NCI-H2081 treated with DMSO at 0.1 percent for 48 hours (cell line): ENCODE measurements at regions not wholly inside any gene's neighbourhood (a gene's known extent, or its start where the extent isn't known, plus 50 kb on each side); places are given as distances from the start of the nearest gene placed in this dataset.

Experiments used
- DNase-seq: peaks from one replicate; lab custom pipeline; 2025; lab: John Stamatoyannopoulos, UW

DNA sequence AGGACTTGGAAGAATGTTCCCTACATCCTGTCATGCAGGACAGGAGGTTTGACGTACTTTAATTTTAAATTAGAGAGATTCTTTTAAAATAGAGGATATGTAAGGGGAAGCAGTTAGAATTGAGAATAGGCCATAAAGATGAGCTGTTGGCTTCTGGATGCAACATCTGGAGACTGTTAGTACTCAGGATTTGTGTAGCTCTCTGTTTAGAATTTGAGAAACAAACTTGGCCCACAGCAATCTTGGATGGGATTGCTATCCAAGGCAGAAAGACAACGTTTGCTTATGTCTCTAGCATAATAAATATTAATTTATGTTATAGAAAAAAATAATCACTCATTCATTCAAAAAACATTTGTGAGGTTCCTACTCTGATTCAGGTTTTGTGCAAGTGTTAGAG, 398.4 kb upstream of the NOVA1 start:
- no peak for DNase-seq

DNA sequence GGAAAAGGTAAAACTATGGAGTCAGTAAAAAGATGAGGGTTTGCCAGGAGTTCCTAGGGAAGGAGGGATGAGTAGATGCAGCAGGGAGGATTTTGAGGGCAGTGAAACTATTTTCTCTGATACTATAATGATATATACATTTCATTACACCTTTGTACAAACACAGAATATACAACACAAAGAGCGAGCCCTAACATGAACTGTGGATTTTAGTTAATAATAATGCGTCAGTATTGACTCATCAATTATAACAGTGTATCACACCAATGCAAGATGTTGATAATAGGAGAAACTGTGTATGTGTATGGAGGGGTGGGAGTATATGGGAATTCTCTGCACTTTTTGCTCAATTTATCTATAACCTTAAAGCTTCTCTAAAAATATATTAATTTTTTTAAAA, 404.3 kb upstream of the NOVA1 start:
- no peak for DNase-seq

DNA sequence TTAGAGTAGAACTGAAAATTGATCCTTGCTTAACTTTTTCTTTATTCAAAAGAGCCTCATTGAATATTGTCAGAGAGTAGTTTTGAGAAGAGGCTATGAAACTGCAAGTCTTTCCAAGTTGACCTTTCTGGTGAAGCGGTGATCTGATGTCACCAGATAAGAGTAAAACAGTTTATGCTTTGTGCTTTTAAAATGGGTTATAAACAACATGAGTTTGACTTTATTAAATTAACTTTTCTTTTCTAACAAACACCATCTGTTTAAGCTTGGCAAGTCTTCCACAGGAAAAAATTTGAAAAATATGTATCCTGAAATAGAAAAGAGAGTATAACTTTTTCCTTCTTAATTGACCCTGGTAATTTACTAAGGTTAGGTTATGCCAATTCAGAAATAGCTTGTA, 408.7 kb upstream of the NOVA1 start:
- DNase-seq = no peak

DNA sequence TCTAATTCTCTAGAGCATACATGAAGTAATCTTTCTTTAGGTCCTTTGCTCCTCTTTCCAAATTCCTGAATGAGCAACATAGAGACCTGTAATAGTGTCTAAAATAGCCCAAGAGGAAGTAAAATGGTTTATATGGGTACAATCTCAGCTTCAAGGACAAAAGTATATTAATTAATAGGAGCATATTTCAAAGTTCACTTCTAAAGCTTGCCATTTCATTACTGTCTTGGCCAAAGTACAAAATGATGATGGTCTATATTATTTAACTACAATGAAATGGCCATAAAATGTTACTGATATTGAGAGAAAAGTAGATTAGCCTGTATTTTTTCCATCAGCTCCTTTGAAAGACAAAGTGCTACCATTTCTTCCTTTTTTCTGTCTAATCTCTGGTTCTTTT, 410.4 kb upstream of the NOVA1 start:
- DNase-seq = no peak

DNA sequence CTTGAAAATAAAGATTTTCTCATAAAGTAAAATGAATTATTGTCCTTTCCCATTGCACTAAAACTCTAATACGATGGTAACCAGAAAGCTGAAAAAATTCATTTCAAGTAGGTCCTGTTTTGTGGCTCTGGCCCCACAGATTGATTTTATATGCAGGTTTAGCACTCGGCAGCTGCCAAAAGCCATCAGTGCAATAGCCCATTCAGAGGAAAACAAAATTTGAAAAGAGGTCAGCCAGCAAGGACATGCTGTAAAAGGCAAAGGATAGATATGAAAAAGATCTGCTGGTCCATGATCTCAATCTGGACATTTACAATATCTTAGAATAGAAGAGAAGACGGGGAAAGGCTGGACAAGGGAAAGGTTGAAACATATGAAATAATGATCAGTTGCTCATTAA, 414.8 kb upstream of the NOVA1 start:
- DNase-seq = no peak

DNA sequence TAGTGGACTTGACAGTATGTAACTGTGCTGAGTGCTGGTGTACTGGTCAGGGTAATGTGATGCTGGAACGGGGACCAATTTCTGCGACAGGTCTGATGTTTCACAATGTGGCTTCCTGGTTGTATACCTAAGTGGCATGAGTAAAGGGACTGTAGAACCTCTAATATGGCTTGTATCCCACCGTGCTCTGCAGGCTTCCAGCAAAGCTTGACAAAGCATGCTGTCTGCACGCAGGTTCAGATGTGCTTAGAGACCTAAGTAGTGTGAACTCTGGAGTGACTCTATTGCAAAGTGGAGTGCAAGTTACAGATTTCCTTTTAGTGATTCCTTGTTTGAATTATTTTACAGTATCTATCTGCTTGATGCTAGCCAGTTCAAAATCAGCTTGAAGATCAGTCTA, 415.8 kb upstream of the NOVA1 start:
- no peak for DNase-seq

DNA sequence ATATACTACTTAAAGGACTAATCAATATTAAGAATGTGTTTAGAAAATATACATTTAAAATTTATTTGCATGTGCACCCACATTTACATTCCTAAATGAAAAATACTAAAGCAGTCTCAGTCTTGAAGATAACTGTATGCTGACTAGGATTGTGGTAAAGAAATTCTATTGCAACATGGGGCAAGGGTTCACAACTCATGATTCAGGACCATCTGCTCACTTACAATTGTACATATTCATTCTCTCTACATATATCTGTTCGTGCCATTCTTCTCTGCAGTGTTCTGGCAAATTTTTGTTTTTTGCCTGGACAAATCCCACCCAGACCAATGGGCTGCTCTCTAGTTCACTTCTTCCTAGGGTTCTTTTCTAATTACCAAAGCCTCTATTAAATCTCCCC, 417.2 kb upstream of the NOVA1 start:
- DNase-seq = no peak

DNA sequence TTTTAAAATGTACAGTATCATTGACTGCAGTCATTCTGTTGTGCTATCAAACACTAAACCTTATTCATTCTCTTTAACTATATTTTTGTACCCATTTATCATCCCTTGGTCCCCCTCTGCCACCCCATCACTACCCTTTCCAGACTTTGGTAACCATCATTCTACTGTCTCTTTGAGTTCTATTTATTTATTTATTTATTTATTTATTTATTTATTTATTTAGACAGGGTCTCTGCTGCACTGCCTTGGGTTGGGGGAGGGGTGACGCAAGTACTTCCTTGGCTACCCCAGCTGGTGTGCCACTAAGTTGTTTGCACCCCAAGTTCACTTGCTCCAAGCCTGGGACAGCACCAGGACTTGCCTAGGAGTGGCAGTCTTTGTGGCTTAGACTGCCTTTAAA, 427.8 kb upstream of the NOVA1 start:
- DNase-seq = no peak

DNA sequence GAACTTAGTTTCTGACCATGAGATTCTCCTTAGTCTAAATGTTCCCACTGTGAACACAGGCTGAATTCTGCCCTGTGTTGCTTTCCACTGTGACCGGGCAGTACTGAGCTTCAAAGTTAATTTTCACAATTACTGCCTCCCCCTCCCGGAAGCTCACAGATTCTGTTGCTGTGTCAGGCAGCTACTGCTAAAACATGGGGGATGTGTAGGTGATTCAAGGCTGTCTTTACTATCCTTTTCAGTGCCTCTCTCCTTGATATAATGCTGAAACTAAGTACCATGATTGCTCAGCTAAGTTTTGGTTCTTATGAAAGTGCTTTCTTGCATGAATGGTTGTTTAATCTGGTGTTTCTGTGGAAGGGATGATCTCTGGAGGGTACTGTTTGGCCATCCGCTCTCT, 428.3 kb upstream of the NOVA1 start:
- no peak for DNase-seq

DNA sequence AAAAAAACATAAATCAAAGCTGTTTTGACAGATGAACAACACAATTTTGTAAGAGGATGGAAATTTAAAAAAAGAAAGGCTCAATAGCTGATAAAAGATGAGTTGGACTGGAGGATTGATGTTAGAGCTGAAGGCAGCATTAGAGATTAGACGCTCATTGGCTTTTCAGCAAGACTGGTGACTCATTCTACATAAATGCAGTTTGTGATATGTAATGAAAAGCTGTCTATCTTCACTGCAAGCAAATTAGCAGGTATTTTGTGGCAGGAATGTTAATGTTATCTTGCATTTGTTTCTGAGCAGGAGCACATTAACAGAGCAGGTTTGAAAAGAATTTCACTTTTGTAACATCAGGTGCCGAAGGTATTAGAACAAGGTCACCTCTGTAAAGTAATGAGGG, 442.7 kb upstream of the NOVA1 start:
- DNase-seq = no peak

DNA sequence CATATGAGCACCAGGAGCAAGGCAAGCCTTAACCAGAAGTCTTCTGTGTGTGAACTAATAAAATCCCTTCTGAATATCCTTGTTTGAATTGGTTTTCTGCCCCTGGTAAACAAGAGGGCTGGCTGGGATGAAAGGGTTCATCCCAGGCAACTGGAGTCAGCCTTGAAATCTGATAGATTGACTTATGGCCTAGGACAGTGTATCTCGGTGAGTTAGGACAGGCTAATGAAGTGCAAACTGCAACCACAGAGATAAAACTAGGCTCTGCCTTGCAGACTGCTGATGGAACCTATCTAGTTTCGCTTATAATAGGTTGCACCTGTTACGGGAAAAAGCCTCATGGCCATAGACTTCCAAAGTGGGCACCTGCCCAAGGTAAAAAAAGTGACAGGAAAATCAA, 451.9 kb upstream of the NOVA1 start:
- peak; percentile 34 for DNase-seq

DNA sequence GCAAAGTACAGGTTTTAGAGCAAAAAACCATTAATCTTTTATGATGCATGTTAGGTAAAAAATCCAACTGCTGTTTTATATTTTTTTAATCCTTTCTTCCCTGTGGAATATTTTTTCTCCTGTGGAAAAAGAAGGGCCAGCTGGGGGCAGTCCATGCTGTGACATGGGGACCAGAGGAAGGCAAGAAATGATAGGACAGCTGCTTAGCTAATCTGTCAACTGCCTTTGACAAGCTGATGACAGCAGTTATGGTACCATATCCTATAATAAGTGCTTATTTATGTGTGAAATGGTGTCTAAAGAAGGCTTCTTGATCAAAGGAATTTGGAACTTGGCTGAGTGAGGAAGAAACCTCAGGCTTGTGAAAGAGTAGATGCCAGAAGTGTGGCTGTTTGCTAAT, 452.4 kb upstream of the NOVA1 start:
- no peak for DNase-seq

DNA sequence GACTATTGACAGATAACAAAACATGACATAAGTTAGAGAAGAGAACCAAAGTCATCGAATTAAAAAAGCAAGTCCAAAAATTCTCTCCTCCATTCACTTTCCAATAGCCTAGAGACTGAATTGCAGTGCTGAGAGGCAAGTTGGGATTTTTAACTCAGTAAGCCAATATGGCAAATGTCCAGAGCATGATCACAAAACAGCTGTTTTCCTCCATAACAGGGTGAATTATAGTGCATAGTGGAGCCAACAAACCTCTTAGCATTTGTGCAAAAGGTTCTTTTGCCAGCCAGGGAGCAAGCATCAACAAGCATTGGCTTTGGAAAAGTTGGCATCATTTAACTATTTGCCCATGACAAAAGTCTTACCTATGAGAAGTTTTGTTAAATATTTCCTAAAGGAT, 458.8 kb upstream of the NOVA1 start:
- DNase-seq = no peak

DNA sequence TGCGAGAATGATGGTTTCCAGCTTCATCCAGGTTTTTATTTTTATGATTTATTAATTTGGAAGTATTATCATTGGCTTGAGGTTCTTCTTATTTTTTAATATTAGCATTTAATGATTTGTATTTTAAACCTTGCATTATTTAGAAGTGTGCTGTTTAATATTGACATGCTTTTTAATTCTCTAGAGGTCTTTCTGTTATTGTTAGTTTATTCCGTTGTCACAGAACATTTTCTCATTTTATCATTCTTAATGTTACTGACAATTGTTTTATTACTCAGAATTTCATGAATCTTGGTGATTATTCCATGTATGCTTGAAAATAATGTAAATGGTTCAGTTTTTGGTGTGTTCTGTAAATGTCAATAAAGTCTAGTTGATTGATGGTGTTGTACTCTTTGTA, 463.5 kb upstream of the NOVA1 start:
- no peak for DNase-seq

DNA sequence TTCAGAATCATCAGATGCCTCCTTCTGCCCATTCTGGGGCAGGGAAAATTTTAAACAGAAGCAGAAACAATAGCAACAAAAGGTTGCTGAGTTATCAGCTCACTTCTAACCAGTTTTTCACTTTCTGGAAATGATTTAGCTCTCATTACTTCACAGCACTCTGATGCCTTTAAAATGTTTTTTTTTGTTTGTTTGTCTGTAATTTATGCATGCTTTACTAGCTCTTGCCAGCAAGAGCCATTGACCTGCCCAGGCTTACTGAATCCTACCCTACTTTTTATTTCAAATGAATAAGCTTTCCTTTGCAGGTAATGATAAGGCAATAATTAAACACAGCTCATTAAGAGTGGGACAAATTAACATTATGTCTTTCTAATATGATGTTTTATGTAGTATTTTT, 466.1 kb upstream of the NOVA1 start:
- DNase-seq = no peak

DNA sequence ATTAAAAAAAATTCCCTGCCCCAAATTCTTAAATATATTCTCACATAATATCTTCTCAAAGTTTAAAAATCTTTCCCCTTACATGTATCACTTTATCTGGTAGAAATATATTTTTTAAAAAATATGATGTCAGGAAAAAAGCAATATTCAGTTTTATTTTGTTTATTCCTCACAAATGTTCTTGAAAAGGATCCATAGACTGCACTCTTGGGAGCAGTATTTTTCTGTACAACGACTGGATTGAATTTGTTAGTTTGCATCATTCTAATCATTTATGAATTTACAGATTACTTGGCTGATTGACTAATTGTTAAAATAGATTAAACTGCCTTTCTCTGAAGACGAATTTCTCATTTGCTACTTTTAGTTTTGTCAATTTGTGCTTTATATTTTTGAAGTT, 468.1 kb upstream of the NOVA1 start:
- no peak for DNase-seq

DNA sequence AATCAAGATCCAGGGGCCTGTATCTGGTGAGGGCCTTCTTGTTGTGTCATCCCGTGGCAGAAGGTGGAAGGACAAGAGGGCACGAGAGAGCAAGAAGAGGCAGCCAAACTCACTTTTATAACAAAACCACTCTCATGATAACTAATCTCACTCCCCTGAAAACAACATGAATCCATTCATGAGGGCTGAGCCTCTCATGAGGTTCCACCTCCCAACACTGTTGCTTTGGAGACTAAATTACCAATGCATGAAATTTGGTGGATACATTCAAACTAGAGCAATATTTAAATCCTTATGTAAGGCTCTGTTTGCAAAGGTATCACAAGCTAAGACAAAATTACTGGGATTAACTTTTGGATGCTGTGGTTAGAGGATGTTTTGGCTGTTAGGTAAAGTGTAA, 470.1 kb upstream of the NOVA1 start:
- no peak for DNase-seq

DNA sequence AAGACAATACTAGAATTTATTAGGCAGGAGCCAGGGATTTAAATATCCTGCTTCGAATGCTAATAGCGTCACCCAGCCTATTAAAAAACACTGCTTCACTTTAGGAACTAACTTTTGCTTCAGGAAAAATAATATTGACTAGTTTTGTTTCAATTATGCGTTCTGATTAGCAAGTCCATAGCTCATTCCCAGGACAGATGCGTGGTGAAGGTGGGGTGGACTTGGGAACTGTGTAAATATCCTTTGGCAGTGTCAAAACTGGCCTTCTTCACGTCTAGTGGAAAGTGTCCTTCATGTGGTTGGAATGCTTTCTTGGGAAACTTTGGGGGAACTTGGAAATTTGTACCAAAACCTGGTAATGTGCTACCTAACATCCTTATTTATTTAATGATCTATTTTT, 474.8 kb upstream of the NOVA1 start:
- no peak for DNase-seq

DNA sequence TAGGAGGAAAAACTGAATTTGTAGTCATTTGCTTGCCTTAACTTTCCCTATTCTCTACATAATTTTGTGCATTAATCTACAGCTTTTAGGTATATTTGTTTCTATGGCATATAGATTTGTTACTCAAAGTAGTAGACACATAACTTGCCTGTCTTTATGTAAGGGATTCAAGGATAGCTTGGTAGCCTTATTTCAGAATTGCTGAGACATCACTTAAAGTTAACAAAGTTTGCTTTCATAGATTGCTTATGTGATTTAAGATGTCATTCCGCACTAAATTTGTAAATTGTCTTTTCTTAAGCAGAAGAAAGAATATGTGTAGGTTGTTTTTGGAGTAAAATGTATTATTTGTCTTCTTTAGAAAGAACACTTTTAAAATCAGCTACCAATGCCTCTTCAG, 477.7 kb upstream of the NOVA1 start:
- DNase-seq = no peak

DNA sequence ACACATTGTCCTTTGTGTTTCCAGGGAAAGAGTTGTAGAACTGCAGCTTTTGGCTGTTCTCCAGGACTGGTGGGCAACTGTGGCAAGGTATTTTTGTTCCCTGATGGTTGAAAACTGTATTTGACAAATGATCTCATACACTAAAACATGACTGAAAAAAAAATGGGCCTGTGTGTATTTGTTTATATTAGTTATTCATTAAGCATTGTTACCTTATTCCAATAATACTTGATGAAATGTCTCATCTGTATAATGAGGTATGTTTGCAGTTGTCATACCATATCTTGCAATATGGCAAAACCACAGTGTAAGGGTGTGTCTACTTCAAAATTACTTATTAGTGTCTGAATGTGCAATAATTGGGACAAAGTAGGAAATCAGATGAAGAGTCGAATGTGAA, 479.4 kb upstream of the NOVA1 start:
- no peak for DNase-seq

DNA sequence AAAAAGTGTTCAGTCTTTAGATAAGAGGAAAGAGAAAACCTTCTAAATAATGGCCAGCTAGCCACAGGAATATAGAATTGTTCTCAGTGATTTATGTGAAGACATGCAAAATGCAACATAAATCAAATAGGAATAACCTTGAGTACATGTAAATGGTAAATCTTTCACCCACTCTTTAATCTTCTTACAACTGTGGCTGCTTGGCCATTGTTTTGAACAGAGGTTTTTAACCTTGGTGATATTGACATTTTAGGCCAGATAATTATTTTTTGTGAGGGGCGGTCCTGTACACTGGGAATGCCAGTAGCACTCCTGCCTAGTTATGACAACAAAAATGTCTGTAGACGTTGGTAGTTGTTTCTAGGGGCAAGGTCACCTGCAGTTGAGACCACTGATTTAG, 479.9 kb upstream of the NOVA1 start:
- DNase-seq = no peak

DNA sequence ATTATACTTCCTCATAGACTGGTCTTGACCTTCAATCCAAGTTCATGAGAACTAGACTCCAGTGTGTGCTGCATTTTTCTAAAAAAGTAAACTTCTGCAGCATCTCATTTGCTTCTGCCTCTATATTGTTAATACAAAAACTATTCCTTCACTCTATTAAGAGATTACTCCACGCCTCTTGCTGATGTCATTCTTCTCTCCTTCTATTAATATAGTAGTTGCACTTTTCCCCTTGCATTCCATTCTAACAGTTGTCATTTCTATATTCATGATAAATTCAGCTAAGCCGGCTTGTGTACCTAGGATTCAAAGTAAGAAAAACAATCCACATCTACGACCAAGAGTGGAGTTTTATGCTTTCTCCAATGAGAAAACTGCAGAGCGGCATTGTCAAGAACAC, 480.4 kb upstream of the NOVA1 start:
- no peak for DNase-seq

DNA sequence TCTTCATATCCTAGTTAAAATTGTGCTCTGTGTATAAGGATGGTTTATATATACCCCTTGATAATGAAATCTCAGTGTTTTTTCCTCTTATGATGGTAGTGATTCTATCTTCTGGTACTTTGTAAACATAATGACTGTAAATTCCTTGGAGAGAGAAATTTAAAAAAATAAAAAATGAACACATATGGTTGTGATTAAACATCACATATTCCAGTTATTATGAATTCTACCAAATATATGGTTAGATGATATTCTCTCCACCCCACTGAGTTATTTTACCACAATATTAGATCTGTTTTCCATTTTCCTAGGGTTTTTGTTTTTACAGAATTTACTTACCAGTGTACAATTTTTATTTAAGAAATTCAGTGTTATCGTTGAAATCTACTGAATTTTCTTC, 481.9 kb upstream of the NOVA1 start:
- DNase-seq = no peak

DNA sequence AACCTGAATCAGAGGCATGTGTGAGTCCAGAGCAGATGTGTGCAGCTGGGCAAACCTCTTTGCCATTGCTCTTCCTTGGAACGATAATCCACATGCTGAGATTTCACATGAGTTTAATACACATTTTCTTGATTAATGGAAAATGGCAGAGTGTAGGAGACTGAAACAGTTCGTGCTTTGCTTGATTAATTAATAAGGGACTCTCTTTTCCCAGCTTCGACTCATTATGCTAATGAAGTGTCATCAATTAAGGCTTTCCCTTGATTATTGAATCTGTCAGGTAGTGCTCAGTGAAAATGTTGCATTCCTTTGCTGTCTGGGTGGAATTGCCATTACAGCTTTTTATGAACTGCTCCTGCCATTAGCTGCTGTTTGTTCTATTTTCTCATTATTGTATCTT, 487.7 kb upstream of the NOVA1 start:
- DNase-seq = no peak

DNA sequence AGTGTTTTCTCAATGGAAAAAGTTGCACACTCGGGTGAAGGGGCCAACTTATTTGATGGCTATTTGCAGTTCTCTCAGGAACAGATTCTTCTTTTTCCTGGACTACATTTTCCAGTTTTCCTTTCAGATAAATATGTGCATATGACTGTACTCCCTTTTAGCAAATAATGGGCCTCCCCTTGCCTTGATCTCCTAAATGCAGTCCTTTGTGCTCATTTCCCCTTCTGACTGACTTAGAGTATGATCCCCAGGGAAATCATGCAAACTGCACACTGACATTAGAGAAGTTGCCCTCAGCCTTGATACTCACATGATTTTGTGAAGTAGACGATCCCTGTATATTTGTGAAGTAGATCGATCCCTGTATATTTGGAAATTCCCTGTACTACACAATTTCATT, 492.9 kb upstream of the NOVA1 start:
- DNase-seq = no peak

DNA sequence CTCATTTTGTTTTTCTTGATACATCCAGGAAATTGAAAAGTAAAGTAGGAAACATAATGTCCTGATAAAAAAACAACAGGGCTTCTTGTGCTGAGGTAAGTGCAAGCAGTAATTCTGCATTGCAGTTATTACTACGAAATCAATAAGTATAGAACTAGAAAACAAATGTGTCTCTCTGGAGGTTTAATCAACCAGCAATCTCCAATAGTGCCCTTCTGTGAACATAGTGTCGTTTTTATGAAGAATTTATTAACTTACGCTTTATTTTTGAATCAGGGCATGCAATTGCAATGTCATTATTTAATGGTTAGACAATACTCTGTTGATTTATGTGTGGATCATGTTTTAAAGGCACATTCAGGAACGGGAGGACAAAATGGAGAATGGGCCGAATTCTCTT, 494.1 kb upstream of the NOVA1 start:
- no peak for DNase-seq
